Spleen (tissue), 11 donors: ENCODE measurements at regions not wholly inside any gene's neighbourhood (a gene's known extent, or its start where the extent isn't known, plus 50 kb on each side); places are given as distances from the start of the nearest gene placed in this dataset.
"Not testable (repeated sequence)": the region's sequence is repeated elsewhere in the genome, so short reads cannot be mapped to it uniquely, and the experiment has no call there.

Experiments
- DNase-seq: peaks from one replicate; pipeline ENCODE4 v3.0.0-alpha.2; 2020
- H3K27ac ChIP-seq, 8 donors: fragments of 200-600 bp; sonication (generic) in 7 of 8; 1 replicate in 4 of 8; 2 replicates in 4 of 8; pipeline versions ENCODE4 v1.5.0 to v1.8.0; 2016 to 2021; ENCODE audit warnings: inconsistent platforms in 4 of 8, mild to moderate bottlenecking in 4 of 8, moderate library complexity in 1 of 8
- H3K27me3 ChIP-seq, 7 donors: fragments of 200-600 bp; sonication (generic) in 6 of 7; replicated peaks in 1 of 7; 1 replicate in 4 of 7; 2 replicates in 3 of 7; pipeline versions ENCODE4 v1.5.0 to v1.8.0; 2016 to 2021; ENCODE audit warnings: inconsistent platforms in 3 of 7, mild to moderate bottlenecking in 1 of 7
- H3K36me3 ChIP-seq, 6 donors: fragments of 200-600 bp; sonication (generic) in 5 of 6; 1 replicate in 4 of 6; 2 replicates in 2 of 6; pipeline versions ENCODE4 v1.5.0 to v1.8.0; 2016 to 2021; ENCODE audit warnings: inconsistent platforms in 2 of 6
- H3K4me1 ChIP-seq, 6 donors: fragments of 200-600 bp; sonication (generic) in 5 of 6; 1 replicate in 3 of 6; 2 replicates in 3 of 6; pipeline versions ENCODE4 v1.5.0 to v1.8.0; 2016 to 2021; ENCODE audit warnings: inconsistent platforms in 3 of 6
- H3K4me3 ChIP-seq, 8 donors: fragments of 200-600 bp; sonication (generic) in 7 of 8; 1 replicate in 4 of 8; 2 replicates in 4 of 8; pipeline versions ENCODE4 v1.5.0 to v1.8.0; 2016 to 2021; ENCODE audit warnings: inconsistent platforms in 4 of 8, mild to moderate bottlenecking in 4 of 8, moderate library complexity in 2 of 8
- H3K9me3 ChIP-seq, 8 donors: fragments of 200-600 bp; sonication (generic) in 7 of 8; 1 replicate in 4 of 8; 2 replicates in 4 of 8; pipeline versions ENCODE4 v1.5.0 to v1.8.0; 2016 to 2021; ENCODE audit warnings: inconsistent platforms in 4 of 8
- POLR2A ChIP-seq, 3 donors: fragments of 450-650 bp; IDR thresholded peaks; one replicate each; pipeline ENCODE4 v1.5.1; 2017; ENCODE audit warnings: antibody characterized with exemption in 3 of 3, mild to moderate bottlenecking in 1 of 3
- POLR2AphosphoS5 ChIP-seq, 3 donors: sonication (generic); formaldehyde crosslinking; IDR thresholded peaks; one replicate each; pipeline ENCODE4 v1.5.1; 2017; ENCODE audit warnings: antibody characterized with exemption in 3 of 3
- WGBS, 5 donors: extraction: QIAGEN DNeasy Blood & Tissue Kit in 3 of 5; methylation state at CpG; one replicate each; pipeline versions ENCODE4 v1.1.5 to v1.1.7; 2013 to 2018; 5-methylcytosine and 5-hydroxymethylcytosine counted together
- intact Hi-C: fragments of 100-400 bp; cut with DNase I; formaldehyde crosslinking; loops from one replicate; pipeline ENCODE4 v1.15.0; 2023; ENCODE audit warnings: low total_unique reads
- TF ChIP-seq, protein P1 (sequence below), 11 experiments: fragments of 200-600 bp in 7 of 11; fragments of 450-650 bp in 4 of 11; sonication (generic) in 4 of 11; IDR thresholded peaks in 8 of 11; conservative IDR thresholded peaks in 3 of 11; 1 replicate in 7 of 11; 2 replicates in 4 of 11; pipeline versions ENCODE4 v1.4.0 to v1.8.0; 2016 to 2021; ENCODE audit warnings: antibody characterized with exemption in 11 of 11, inconsistent platforms in 4 of 11, mild to moderate bottlenecking in 1 of 11
- donor health status: healthy with polysubstance abuse.
- donor health status: DM: no; HTN: no; CAD: no; lungs with moderate emphysema.
- donor health status: DM: no; HTN: no; CAD: no.
- donor health status: Bipolar disorder and iron deficiency.
- donor health status: healthy.
- donor health status: DM: no; HTN: no; CAD: no.
- donor health status: DM: yes; HTN: yes; CAD: no.

DNA sequence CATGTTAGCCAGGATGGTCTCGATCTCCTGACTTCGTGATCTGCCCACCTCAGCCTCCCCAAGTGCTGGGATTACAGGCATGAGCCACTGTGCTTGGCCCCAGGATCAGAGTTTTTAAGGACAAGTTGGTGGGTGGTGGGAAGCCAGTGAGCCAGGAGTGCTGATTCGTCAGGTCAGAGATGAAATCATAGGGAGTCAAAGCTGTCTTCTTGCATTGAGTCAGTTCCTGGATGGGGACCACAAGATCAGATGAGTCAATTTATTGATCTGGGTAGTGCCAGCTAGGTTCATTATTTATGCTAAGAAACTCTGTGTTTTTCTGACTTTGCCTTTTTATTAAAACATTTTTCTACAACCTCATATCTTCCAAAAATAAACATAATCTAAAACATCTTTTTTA is 423.8 kb downstream of the ARL4A start:
- no peaks in the 10 kb centered on the region for H3K4me1 ChIP-seq
- 58 to 72% (median 62%) methylated on average over 3 of the region's 3 CpGs for WGBS, 5 donors
- no peak for DNase-seq
- no peak overlapping the region for H3K4me3 ChIP-seq
- no peaks in the 10 kb centered on the region for H3K36me3 ChIP-seq
- intact Hi-C loops, result no loop called here
- H3K9me3 ChIP-seq, result peaks cover 0 to 8% (median 0%) of the 10 kb centered on the region in 8 donors
- no peak for TF ChIP-seq POLR2AphosphoS5 (IDR thresholded peaks at IDR 0.05)
- no peak for TF ChIP-seq POLR2A (IDR thresholded peaks at IDR 0.05)
- TF ChIP-seq, protein P1, sequence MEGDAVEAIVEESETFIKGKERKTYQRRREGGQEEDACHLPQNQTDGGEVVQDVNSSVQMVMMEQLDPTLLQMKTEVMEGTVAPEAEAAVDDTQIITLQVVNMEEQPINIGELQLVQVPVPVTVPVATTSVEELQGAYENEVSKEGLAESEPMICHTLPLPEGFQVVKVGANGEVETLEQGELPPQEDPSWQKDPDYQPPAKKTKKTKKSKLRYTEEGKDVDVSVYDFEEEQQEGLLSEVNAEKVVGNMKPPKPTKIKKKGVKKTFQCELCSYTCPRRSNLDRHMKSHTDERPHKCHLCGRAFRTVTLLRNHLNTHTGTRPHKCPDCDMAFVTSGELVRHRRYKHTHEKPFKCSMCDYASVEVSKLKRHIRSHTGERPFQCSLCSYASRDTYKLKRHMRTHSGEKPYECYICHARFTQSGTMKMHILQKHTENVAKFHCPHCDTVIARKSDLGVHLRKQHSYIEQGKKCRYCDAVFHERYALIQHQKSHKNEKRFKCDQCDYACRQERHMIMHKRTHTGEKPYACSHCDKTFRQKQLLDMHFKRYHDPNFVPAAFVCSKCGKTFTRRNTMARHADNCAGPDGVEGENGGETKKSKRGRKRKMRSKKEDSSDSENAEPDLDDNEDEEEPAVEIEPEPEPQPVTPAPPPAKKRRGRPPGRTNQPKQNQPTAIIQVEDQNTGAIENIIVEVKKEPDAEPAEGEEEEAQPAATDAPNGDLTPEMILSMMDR (IDR thresholded peaks at IDR 0.05 in 8 of 11, conservative IDR thresholded peaks at IDR 0.05 in 3 of 11), result no peak
- H3K27ac ChIP-seq, result no peak overlapping the region
- no peaks in the 10 kb centered on the region for H3K27me3 ChIP-seq

DNA sequence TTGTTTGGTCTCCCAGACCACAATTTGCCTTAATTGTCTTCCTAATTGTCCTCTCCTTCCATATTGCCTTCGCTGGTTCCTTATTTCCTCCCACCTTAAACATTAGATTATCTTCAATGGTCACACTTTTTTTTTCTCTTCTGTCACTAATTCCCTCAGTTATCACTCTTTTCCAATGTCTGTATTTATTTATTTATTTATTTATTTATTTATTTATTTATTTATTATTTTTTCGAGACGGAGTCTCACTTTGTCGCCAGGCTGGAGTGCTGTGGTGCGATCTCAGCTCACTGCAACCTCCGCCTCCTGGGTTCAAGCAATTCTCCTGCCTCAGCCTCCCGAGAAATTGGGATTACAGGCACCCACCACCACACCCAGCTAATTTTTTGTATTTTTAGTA is 426.8 kb downstream of the ARL4A start:
- H3K36me3 ChIP-seq, DNase-seq, H3K4me1 ChIP-seq, H3K4me3 ChIP-seq, H3K27me3 ChIP-seq, H3K27ac ChIP-seq, intact Hi-C loops, H3K9me3 ChIP-seq: not testable (repeated sequence)
- 88 to 93% (median 91%) methylated on average over 7 of the region's 7 CpGs for WGBS, 5 donors

DNA sequence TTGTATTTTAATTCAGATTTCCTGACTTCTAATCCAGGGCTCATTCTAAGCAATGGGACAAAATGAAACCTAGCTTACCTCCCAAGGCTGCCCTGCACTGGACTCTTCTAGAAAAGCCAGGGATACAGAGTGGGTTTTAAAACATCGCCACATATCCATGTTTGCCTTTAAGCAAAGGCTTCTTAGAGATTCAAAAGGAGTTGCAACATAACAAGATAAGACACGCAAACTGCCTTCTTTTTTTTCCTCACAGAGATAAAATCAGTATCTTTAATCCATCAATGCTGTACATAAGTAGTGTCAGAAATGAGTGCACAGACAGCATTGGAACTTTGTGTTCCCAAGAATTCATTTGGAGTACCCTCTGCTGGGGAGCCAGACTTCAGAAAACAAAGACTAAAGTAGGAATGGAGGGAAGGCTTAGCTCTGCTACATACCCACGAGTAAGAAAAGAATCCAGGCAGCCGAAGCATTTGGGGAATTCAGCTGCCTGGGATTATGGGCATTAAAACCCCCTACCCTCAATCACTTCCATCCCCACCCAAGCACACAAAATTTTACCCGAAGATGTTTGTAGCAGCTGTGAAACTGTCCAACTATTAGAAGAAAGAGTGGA is 427.8 kb downstream of the ARL4A start:
- TF ChIP-seq POLR2A (IDR thresholded peaks at IDR 0.05), result no peak
- TF ChIP-seq, protein P1 (IDR thresholded peaks at IDR 0.05 in 8 of 11, conservative IDR thresholded peaks at IDR 0.05 in 3 of 11), result no peak
- TF ChIP-seq POLR2AphosphoS5 (IDR thresholded peaks at IDR 0.05), result no peak
- H3K9me3 ChIP-seq, result peaks cover 0 to 1% (median 0%) of the 10 kb centered on the region in 8 donors
- no peak overlapping the region for H3K4me3 ChIP-seq
- no peaks in the 10 kb centered on the region for H3K36me3 ChIP-seq
- no peaks in the 10 kb centered on the region for H3K4me1 ChIP-seq
- no peaks in the 10 kb centered on the region for H3K27me3 ChIP-seq
- 63 to 83% (median 69%) methylated on average over 5 of the region's 5 CpGs for WGBS, 5 donors
- H3K27ac ChIP-seq, result no peak overlapping the region
- DNase-seq, result no peak
- intact Hi-C loops, result no loop called here

DNA sequence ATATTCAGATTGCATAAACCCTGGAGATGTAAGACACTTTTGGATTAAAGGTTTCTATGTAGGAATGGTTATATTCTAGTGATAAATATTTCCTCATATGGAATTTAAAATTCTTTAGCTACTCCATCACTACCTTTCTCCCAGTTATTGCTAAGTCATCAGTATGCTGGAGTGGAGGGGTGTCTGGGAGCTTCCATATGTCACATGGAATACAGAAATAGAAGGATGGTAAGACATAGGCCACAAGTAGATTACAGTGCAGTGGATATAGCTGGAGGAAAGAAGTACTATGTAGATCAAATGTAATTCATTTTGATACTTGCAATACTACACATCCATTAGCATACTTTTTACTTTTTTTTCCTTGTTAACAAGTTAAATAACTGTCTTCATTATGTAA is 428.4 kb downstream of the ARL4A start:
- no peaks in the 10 kb centered on the region for H3K27me3 ChIP-seq
- TF ChIP-seq, protein P1 (IDR thresholded peaks at IDR 0.05 in 8 of 11, conservative IDR thresholded peaks at IDR 0.05 in 3 of 11), result no peak
- TF ChIP-seq POLR2A (IDR thresholded peaks at IDR 0.05) (no peak), POLR2AphosphoS5 (IDR thresholded peaks at IDR 0.05) (no peak)
- intact Hi-C loops, result no loop called here
- DNase-seq, result no peak
- no peak overlapping the region for H3K27ac ChIP-seq
- H3K36me3 ChIP-seq, result no peaks in the 10 kb centered on the region
- H3K4me3 ChIP-seq, result no peak overlapping the region
- H3K9me3 ChIP-seq, result peaks cover 0 to 2% (median 0%) of the 10 kb centered on the region in 8 donors
- H3K4me1 ChIP-seq, result no peaks in the 10 kb centered on the region

DNA sequence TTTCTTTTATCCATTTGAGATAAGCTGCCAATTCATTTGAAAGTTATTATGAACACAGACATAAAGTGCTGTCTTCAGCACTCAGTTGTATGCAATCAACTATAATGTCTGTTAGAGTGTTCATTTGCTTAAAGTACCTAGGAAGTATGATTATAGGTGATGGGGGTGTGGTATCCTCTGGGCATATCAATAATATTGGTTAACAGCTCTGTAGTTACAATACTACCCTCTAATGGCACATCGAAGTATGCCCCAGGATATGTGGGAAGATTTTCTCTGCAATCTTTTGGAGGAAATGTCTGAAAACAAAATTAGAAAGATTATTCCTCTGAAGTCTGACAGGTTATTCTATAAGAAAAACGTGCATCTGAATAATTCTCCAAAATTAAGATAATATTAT is 429.7 kb downstream of the ARL4A start:
- Histone ChIP-seq H3K9me3 (peaks cover 0 to 12% (median 0%) of the 10 kb centered on the region in 8 donors), H3K4me3 (no peak overlapping the region), H3K27me3 (no peaks in the 10 kb centered on the region), H3K27ac (no peak overlapping the region), H3K36me3 (no peaks in the 10 kb centered on the region), H3K4me1 (no peaks in the 10 kb centered on the region)
- TF ChIP-seq, protein P1 (IDR thresholded peaks at IDR 0.05 in 8 of 11, conservative IDR thresholded peaks at IDR 0.05 in 3 of 11), result peak in 8 of 11 experiments; percentile 6 to 43 (median 36)
- TF ChIP-seq POLR2A (IDR thresholded peaks at IDR 0.05), result no peak
- TF ChIP-seq POLR2AphosphoS5 (IDR thresholded peaks at IDR 0.05), result no peak
- no peak for DNase-seq
- WGBS, 5 donors, result 21 to 50% (median 28%) methylated on average over 2 of the region's 2 CpGs
- intact Hi-C loops, result no loop called here
